Fibroblast of the aortic adventitia (primary cell): ENCODE measurements at regions not wholly inside any gene's neighbourhood (a gene's known extent, or its start where the extent isn't known, plus 50 kb on each side); places are given as distances from the start of the nearest gene placed in this dataset.

ENCODE experiments used
- DNase-seq: peaks from one replicate; pipeline ENCODE4 v3.0.0-alpha.2; 2010; ENCODE audit warnings: low read depth
- H3K4me3 ChIP-seq: 2 replicates; pipeline ENCODE4 v1.5.1; 2011; ENCODE audit warnings: low read depth, mild to moderate bottlenecking, control low read depth, low read length, moderate library complexity
- CTCF ChIP-seq: IDR thresholded peaks from 2 replicates; pipeline ENCODE4 v1.5.1; 2011; ENCODE audit warnings: mild to moderate bottlenecking, low read length, control low read depth, inconsistent platforms; ENCODE audit not compliant: insufficient read depth

- H3K4me3 ChIP-seq, result no peak overlapping the region
- no peak for TF ChIP-seq CTCF
- no peak for DNase-seq
Observed at GRCh38 chr10:130843051-130843653, 468.4 kb downstream of the TCERG1L start.

- no peak overlapping the region for H3K4me3 ChIP-seq
- no peak for TF ChIP-seq CTCF
- DNase-seq, result no peak
Observed at GRCh38 chr10:130844310-130844709, 467.2 kb downstream of the TCERG1L start.

- no peak for DNase-seq
- H3K4me3 ChIP-seq, result no peak overlapping the region
- no peak for TF ChIP-seq CTCF
Observed at GRCh38 chr10:130847170-130847569, 464.4 kb downstream of the TCERG1L start.

GRCh38 chr10:130848855-130849254, 462.7 kb downstream of the TCERG1L start:
- no peak for DNase-seq
- no peak overlapping the region for H3K4me3 ChIP-seq
- no peak for TF ChIP-seq CTCF

GRCh38 chr10:130854151-130854550, 457.4 kb downstream of the TCERG1L start:
- no peak for DNase-seq
- no peak overlapping the region for H3K4me3 ChIP-seq
- TF ChIP-seq CTCF, result no peak

GRCh38 chr10:130857631-130858295, 453.8 kb downstream of the TCERG1L start:
- no peak overlapping the region for H3K4me3 ChIP-seq
- DNase-seq, result no peak
- TF ChIP-seq CTCF, result no peak
